HPDE6-E6E7 (cell line): ENCODE measurements at regions not wholly inside any gene's neighbourhood (a gene's known extent, or its start where the extent isn't known, plus 50 kb on each side); places are given as distances from the start of the nearest gene placed in this dataset.
"Not testable (repeated sequence)": the region's sequence is repeated elsewhere in the genome, so short reads cannot be mapped to it uniquely, and the experiment has no call there.

Experiments
- DNase-seq: peaks from one replicate; pipeline ENCODE4 v3.0.0; 2011; ENCODE audit warnings: missing footprints; ENCODE audit errors: extremely low spot score

- no peak for DNase-seq
Observed at GRCh38 chr7:17093461-17093860, 205.0 kb upstream of the AHR start.

GRCh38 chr7:17094963-17095574 is 203.4 kb upstream of the AHR start:
- DNase-seq, result peak; percentile 60

- DNase-seq, result no peak
Observed at GRCh38 chr7:17095931-17096330, 202.5 kb upstream of the AHR start.

GRCh38 chr7:17097668-17098297 is 200.7 kb upstream of the AHR start:
- no peak for DNase-seq

- no peak for DNase-seq
Observed at GRCh38 chr7:17098515-17098914, 199.9 kb upstream of the AHR start.

GRCh38 chr7:17099083-17099973 is 199.1 kb upstream of the AHR start:
- DNase-seq, result peak; percentile 66

GRCh38 chr7:17099974-17100509 is 198.4 kb upstream of the AHR start:
- DNase-seq, result not testable (repeated sequence)

GRCh38 chr7:17101207-17101696 is 197.2 kb upstream of the AHR start:
- DNase-seq, result no peak

- no peak for DNase-seq
Observed at GRCh38 chr7:17103170-17103569, 195.3 kb upstream of the AHR start.

GRCh38 chr7:17103984-17104383 is 194.5 kb upstream of the AHR start:
- no peak for DNase-seq

GRCh38 chr7:17104419-17104818 is 194.0 kb upstream of the AHR start:
- DNase-seq, result no peak

GRCh38 chr7:17105701-17106100 is 192.8 kb upstream of the AHR start:
- DNase-seq, result no peak

GRCh38 chr7:17108049-17108584 is 190.3 kb upstream of the AHR start:
- DNase-seq, result no peak

- DNase-seq, result no peak
Observed at GRCh38 chr7:17109020-17109419, 189.4 kb upstream of the AHR start.

GRCh38 chr7:17113770-17114169 is 184.7 kb upstream of the AHR start:
- not testable (repeated sequence) for DNase-seq

GRCh38 chr7:17118412-17118811 is 180.0 kb upstream of the AHR start:
- no peak for DNase-seq

- no peak for DNase-seq
Observed at GRCh38 chr7:17120756-17121155, 177.7 kb upstream of the AHR start.

GRCh38 chr7:17121671-17122070 is 176.8 kb upstream of the AHR start:
- DNase-seq, result no peak

- DNase-seq, result no peak
Observed at GRCh38 chr7:17123020-17123419, 175.4 kb upstream of the AHR start.

- no peak for DNase-seq
Observed at GRCh38 chr7:17126413-17127268, 171.8 kb upstream of the AHR start.

- DNase-seq, result no peak
Observed at GRCh38 chr7:17129218-17129617, 169.2 kb upstream of the AHR start.
